ENCODE measurements at regions not wholly inside any gene's neighbourhood (a gene's known extent, or its start where the extent isn't known, plus 50 kb on each side); places are given as distances from the start of the nearest gene placed in this dataset.

GRCh38 chr6:119653329-119653728 lies 303.8 kb upstream of the MAN1A1 start:
- no peak for TF ChIP-seq CTCF (IDR thresholded peaks at IDR 0.05; ENCODE audit: low read depth, low read length)
- no peak for TF ChIP-seq EZH2phosphoT487 (IDR thresholded peaks at IDR 0.05; ENCODE audit: low read depth)
